K562 (cell line): ENCODE measurements at regions not wholly inside any gene's neighbourhood (a gene's known extent, or its start where the extent isn't known, plus 50 kb on each side); places are given as distances from the start of the nearest gene placed in this dataset.

Experiments used
- ARID2 ChIP-seq: fragments of 450-650 bp; IDR thresholded peaks from 2 replicates; pipeline ENCODE4 v1.6.1; 2017; ENCODE audit warnings: antibody characterized with exemption, mild to moderate bottlenecking
- CTCF ChIP-seq, 3 experiments: IDR thresholded peaks in 2 of 3; conservative IDR thresholded peaks in 1 of 3; 2 replicates each; pipeline ENCODE4 v1.5.1; 2011 to 2012; ENCODE audit warnings: low read length in 3 of 3, mild to moderate bottlenecking in 3 of 3, control low read depth in 2 of 3, improper control_type of control experiment in 1 of 3, inconsistent platforms in 1 of 3, low read depth in 1 of 3, mixed read lengths in 1 of 3, moderate library complexity in 1 of 3; ENCODE audit not compliant: insufficient read depth in 2 of 3
- KDM5B ChIP-seq: fragments of 200-600 bp; sonication (generic); IDR thresholded peaks from 2 replicates; pipeline ENCODE4 v1.6.1; 2012; ENCODE audit warnings: low read depth, mild to moderate bottlenecking, moderate library complexity, low read length, control low read depth, inconsistent platforms; ENCODE audit not compliant: insufficient replicate concordance
- POLR2AphosphoS5 ChIP-seq: IDR thresholded peaks from 2 replicates; pipeline ENCODE4 v1.6.1; 2011; ENCODE audit warnings: mild to moderate bottlenecking, low read depth, low read length, moderate library complexity; ENCODE audit not compliant: control insufficient read depth, insufficient read depth
- SIN3B ChIP-seq: fragments of 450-650 bp; IDR thresholded peaks from 2 replicates; pipeline ENCODE4 v1.6.1; 2017; ENCODE audit warnings: low read depth, mild to moderate bottlenecking, moderate library complexity
- YBX1 ChIP-seq: fragments of 450-650 bp; IDR thresholded peaks from 2 replicates; pipeline ENCODE4 v1.7.1; 2016; ENCODE audit warnings: mild to moderate bottlenecking

- TF ChIP-seq CTCF (IDR thresholded peaks at IDR 0.05 in 2 of 3, conservative IDR thresholded peaks at IDR 0.05 in 1 of 3; ENCODE audit: insufficient read depth in 2 of 3, low read depth in 1 of 3, low read length in 3 of 3) (no peak), POLR2AphosphoS5 (no peak), KDM5B (no peak), SIN3B (no peak), YBX1 (no peak), ARID2 (no peak)
These were observed 514.0 kb downstream of the GALR1 start for GRCh38 chr18:77763530-77764145.
